A549 (cell line): ENCODE measurements at regions not wholly inside any gene's neighbourhood (a gene's known extent, or its start where the extent isn't known, plus 50 kb on each side); places are given as distances from the start of the nearest gene placed in this dataset.

Experiments
- ATAC-seq, 2 experiments: fragments of 200-7000 bp in 1 of 2; fragments of >200 bp in 1 of 2; cut with Nextera tagmentation in 1 of 2; cut with Tn5 transposase in 1 of 2; 3 replicates each; pipeline versions ENCODE4 v1.8.0 to v1.9.1; 2018 to 2020; ENCODE audit warnings: mild to moderate bottlenecking in 1 of 2, moderate library complexity in 1 of 2
- CTCF ChIA-PET: fragments of 300-600 bp; sonication (Branson Sonifier 250); formaldehyde crosslinking; extraction: SDS; loops from one replicate; lab custom pipeline; 2021; ENCODE audit warnings: antibody characterized with exemption, inconsistent platforms; lab: Yijun Ruan, JAX
- POLR2A ChIA-PET: fragments of 350-600 bp; formaldehyde crosslinking; extraction: SDS; loops from one replicate; lab custom pipeline; 2021; ENCODE audit warnings: antibody characterized with exemption, inconsistent platforms; lab: Yijun Ruan, JAX
- DNase-seq, 2 experiments: peaks; one replicate each; pipeline versions ENCODE4 v3.0.0 to v3.0.0-alpha.2; 2011 to 2016; ENCODE audit warnings: low read depth in 1 of 2, low spot score in 1 of 2
- FAIRE-seq: peaks from 2 replicates; lab custom pipeline; 2011; peaks lifted over from hg19 to GRCh38; lab: Jason Lieb, UNC
- H3K27ac ChIP-seq, 2 experiments: fragments of >200 bp; sonication (Bioruptor Twin); formaldehyde crosslinking; 3 replicates each; pipeline ENCODE4 v1.5.1; 2016 to 2017
- H3K4me1 ChIP-seq: fragments of >200 bp; sonication (Bioruptor Twin); formaldehyde crosslinking; 3 replicates; pipeline ENCODE4 v1.6.1; 2016
- H3K4me2 ChIP-seq: fragments of >200 bp; sonication (Bioruptor Twin); formaldehyde crosslinking; 3 replicates; pipeline ENCODE4 v1.6.1; 2016
- H3K4me3 ChIP-seq: fragments of >200 bp; sonication (Bioruptor Twin); formaldehyde crosslinking; 3 replicates; pipeline ENCODE4 v1.5.1; 2016
- H3K9me3 ChIP-seq: fragments of >200 bp; sonication (Bioruptor Twin); formaldehyde crosslinking; 3 replicates; pipeline ENCODE4 v1.6.1; 2016
- CBX8 ChIP-seq: fragments of 200-600 bp; sonication (generic); IDR thresholded peaks from 2 replicates; pipeline ENCODE4 v1.6.1; 2016
- CEBPB ChIP-seq, 2 experiments: fragments of >200 bp in 1 of 2; sonication (Bioruptor Twin) in 1 of 2; formaldehyde crosslinking in 1 of 2; IDR thresholded peaks; 2 replicates each; pipeline ENCODE4 v1.6.1; 2012 to 2016
- CTCF ChIP-seq: fragments of >200 bp; sonication (Bioruptor Twin); formaldehyde crosslinking; IDR thresholded peaks from 3 replicates; pipeline ENCODE4 v1.5.1; 2016
- FOSB ChIP-seq: fragments of 250-450 bp; sonication (Bioruptor Pico); IDR thresholded peaks from 2 replicates; pipeline ENCODE4 v1.5.0; 2020; ENCODE audit warnings: mild to moderate bottlenecking, moderate library complexity
- FOSL2 ChIP-seq, 2 experiments: fragments of 450-650 bp in 1 of 2; fragments of >200 bp in 1 of 2; sonication (Bioruptor Twin) in 1 of 2; formaldehyde crosslinking; IDR thresholded peaks; 2 replicates each; pipeline versions ENCODE4 v1.5.0 to v1.6.1; 2016 to 2020; ENCODE audit warnings: mild to moderate bottlenecking in 1 of 2, moderate library complexity in 1 of 2
- HDAC2 ChIP-seq: fragments of 200-600 bp; sonication (generic); IDR thresholded peaks from 2 replicates; pipeline ENCODE4 v1.6.1; 2016
- KDM1A ChIP-seq: fragments of 200-600 bp; sonication (generic); IDR thresholded peaks from 2 replicates; pipeline ENCODE4 v1.6.1; 2016; ENCODE audit warnings: low read depth, mild to moderate bottlenecking
- POLR2A ChIP-seq: IDR thresholded peaks from 2 replicates; pipeline ENCODE4 v1.6.1; 2012; ENCODE audit warnings: mild to moderate bottlenecking, low read length
- RAD21 ChIP-seq, 2 experiments: fragments of >200 bp in 1 of 2; sonication (Bioruptor Twin) in 1 of 2; formaldehyde crosslinking in 1 of 2; IDR thresholded peaks in 1 of 2; conservative IDR thresholded peaks in 1 of 2; 2 replicates in 1 of 2; 3 replicates in 1 of 2; pipeline ENCODE4 v1.6.1; 2012 to 2018; ENCODE audit warnings: inconsistent platforms in 1 of 2
- REST ChIP-seq: fragments of 200-600 bp; sonication (generic); IDR thresholded peaks from 2 replicates; pipeline ENCODE4 v1.6.1; 2016; ENCODE audit warnings: antibody characterized with exemption, mild to moderate bottlenecking, moderate library complexity
- USF2 ChIP-seq: fragments of 450-650 bp; IDR thresholded peaks from 2 replicates; pipeline ENCODE4 v1.6.1; 2014; ENCODE audit warnings: antibody characterized with exemption
- WGBS: methylation state at CpG from one replicate; pipeline ENCODE4 v1.1.6; 2017; ENCODE audit errors: missing lambda C conversion rate; 5-methylcytosine and 5-hydroxymethylcytosine counted together

- no peak for FAIRE-seq
- H3K4me2 ChIP-seq: no peak overlapping the region
- H3K27ac ChIP-seq: no peak overlapping the region
- 47% methylated on average over 3 of the region's 3 CpGs for WGBS
- 0 out of 3 replicates have a peak, but pooled peaks cover 9% of the 10 kb centered on the region for H3K4me1 ChIP-seq
- H3K9me3 ChIP-seq: no peaks in the 10 kb centered on the region
- H3K4me3 ChIP-seq: no peak overlapping the region
- no peak for ATAC-seq
- no peak for DNase-seq
- TF ChIP-seq FOSB (CRISPR knock-in tag): no peak
- TF ChIP-seq REST: no peak
- TF ChIP-seq HDAC2: no peak
- TF ChIP-seq USF2: no peak
- TF ChIP-seq CTCF: no peak
- TF ChIP-seq KDM1A: no peak
- no peak for TF ChIP-seq RAD21 (conservative IDR thresholded peaks at IDR 0.05 in 1 of 2, IDR thresholded peaks at IDR 0.05 in 1 of 2)
- TF ChIP-seq CBX8: no peak
- POLR2A ChIA-PET: no interaction called here
- CTCF ChIA-PET: no interaction called here
These were observed 467.1 kb downstream of the ZNF608 start for GRCh38 chr5:124279146-124279876.

- no peak for ATAC-seq
- WGBS: 42% methylated on average over 3 of the region's 3 CpGs
- CTCF ChIA-PET: no interaction called here
These were observed 467.8 kb downstream of the ZNF608 start for GRCh38 chr5:124278636-124279035.

More at GRCh38 chr5:124278636-124279035, 467.8 kb downstream of the ZNF608 start:
- H3K4me1 ChIP-seq: 0 out of 3 replicates have a peak, but pooled peaks cover 9% of the 10 kb centered on the region
- H3K4me2 ChIP-seq: no peak overlapping the region
- no peak for FAIRE-seq
- H3K9me3 ChIP-seq: no peaks in the 10 kb centered on the region
- H3K27ac ChIP-seq: no peak overlapping the region
- no peak for DNase-seq
- TF ChIP-seq CTCF (no peak), POLR2A (no peak), CEBPB (IDR thresholded peaks at IDR 0.05) (no peak), FOSL2 (IDR thresholded peaks at IDR 0.05) (no peak), FOSL2 (CRISPR knock-in tag; IDR thresholded peaks at IDR 0.05) (peak; percentile 17; the same call in 1 of the 2 replicates)
- POLR2A ChIA-PET: no interaction called here
- no peak overlapping the region for H3K4me3 ChIP-seq
